RWPE1 (cell line): ENCODE measurements at regions not wholly inside any gene's neighbourhood (a gene's known extent, or its start where the extent isn't known, plus 50 kb on each side); places are given as distances from the start of the nearest gene placed in this dataset.
"Not testable (repeated sequence)": the region's sequence is repeated elsewhere in the genome, so short reads cannot be mapped to it uniquely, and the experiment has no call there.

ENCODE experiments used
- CTCF ChIA-PET: fragments of 350-600 bp; sonication (Branson Sonifier 250); formaldehyde crosslinking; extraction: SDS; loops from one replicate; lab custom pipeline; 2021; lab: Yijun Ruan, JAX
- POLR2A ChIA-PET: fragments of 400-600 bp; formaldehyde crosslinking; extraction: SDS; loops from one replicate; lab custom pipeline; 2020; ENCODE audit warnings: antibody characterized with exemption; ENCODE audit not compliant: low non-redundant PET; lab: Yijun Ruan, JAX
- DNase-seq: peaks from one replicate; pipeline ENCODE4 v3.0.0; 2012; ENCODE audit warnings: low spot score
- H3K27ac ChIP-seq: fragments of 450-650 bp; 2 replicates; pipeline ENCODE4 v1.5.1; 2017
- TF ChIP-seq, protein P1 (sequence below): fragments of 450-650 bp; conservative IDR thresholded peaks from 2 replicates; pipeline ENCODE4 v1.5.1; 2017; ENCODE audit warnings: low read depth, mild to moderate bottlenecking

DNA sequence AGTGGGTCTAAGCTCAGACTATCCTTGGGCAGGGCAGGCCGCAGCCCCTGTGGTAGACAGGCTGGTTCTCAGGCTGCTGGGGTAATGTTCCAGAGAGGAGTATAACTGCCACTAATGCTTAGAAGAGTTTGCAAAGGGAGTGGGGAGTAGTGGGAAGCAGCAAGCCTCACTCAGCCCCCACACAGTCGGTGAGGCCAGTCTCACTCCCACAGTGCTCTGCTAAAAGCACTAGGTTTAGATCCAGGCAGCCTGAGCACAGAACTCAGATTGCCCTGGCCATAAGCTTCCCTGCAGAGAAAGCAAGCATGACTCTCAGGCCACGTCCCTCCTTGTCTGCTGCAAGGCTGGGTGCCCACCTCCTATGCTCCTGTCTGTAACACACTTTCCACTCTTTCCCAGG is 69.4 kb upstream of the HCN1 start:
- DNase-seq, result no peak
- TF ChIP-seq, protein P1, sequence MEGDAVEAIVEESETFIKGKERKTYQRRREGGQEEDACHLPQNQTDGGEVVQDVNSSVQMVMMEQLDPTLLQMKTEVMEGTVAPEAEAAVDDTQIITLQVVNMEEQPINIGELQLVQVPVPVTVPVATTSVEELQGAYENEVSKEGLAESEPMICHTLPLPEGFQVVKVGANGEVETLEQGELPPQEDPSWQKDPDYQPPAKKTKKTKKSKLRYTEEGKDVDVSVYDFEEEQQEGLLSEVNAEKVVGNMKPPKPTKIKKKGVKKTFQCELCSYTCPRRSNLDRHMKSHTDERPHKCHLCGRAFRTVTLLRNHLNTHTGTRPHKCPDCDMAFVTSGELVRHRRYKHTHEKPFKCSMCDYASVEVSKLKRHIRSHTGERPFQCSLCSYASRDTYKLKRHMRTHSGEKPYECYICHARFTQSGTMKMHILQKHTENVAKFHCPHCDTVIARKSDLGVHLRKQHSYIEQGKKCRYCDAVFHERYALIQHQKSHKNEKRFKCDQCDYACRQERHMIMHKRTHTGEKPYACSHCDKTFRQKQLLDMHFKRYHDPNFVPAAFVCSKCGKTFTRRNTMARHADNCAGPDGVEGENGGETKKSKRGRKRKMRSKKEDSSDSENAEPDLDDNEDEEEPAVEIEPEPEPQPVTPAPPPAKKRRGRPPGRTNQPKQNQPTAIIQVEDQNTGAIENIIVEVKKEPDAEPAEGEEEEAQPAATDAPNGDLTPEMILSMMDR, result no peak
- POLR2A ChIA-PET, result no interaction called here
- CTCF ChIA-PET, result no interaction called here
- no peak overlapping the region for H3K27ac ChIP-seq

DNA sequence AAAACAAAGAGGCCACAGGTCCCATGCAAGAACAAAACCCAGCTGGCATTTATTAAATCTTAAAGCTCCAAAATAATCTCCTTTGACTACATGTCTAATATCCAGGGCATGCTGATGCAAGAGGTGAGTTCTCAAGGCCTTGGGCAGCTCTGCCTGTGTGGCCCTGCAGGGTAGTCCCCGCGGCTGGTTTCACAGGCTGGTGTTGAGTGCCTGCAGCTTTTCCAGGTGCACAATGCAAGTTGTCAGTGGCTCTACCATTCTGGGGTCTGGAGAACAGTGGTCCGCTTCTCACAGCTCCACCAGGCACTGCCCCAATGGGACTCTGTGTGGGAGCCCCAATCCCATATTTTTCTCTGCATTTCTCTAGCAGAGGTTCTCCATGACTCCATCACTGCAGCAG is 54.4 kb upstream of the HCN1 start:
- POLR2A ChIA-PET, result no interaction called here
- H3K27ac ChIP-seq, result no peak overlapping the region
- no peak for DNase-seq
- TF ChIP-seq, protein P1, result no peak
- CTCF ChIA-PET, result interaction anchor here (0.7 kb wide), 1 partner anchor 505 kb away, joined by 8 read pairs; no protein-coding TSS in a partner anchor

DNA sequence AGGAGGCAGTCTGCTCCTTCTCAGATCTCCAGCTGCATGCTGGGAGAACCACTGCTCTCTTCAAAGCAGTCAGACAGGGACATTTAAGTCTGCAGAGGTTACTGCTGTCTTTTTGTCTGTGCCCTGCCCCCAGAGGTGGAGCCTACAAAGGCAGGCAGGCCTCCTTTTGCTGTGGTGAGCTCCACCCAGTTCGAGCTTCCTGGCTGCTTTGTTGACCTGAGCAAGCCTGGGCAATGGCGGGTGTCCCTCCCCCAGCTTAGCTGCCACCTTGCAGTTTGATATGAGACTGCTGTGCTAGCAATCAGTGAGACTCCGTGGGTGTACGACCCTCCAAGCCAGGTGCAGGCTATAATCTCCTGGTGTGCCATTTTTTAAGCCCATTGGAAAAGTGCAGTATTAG is 52.3 kb upstream of the HCN1 start:
- POLR2A ChIA-PET, CTCF ChIA-PET, H3K27ac ChIP-seq, DNase-seq: not testable (repeated sequence)
